H1 (cell line): ENCODE measurements at regions not wholly inside any gene's neighbourhood (a gene's known extent, or its start where the extent isn't known, plus 50 kb on each side); places are given as distances from the start of the nearest gene placed in this dataset.

Experiments
- CHD7 ChIP-seq: fragments of 300-600 bp; sonication (generic); IDR thresholded peaks from 2 replicates; pipeline ENCODE4 v1.7.1; 2012; ENCODE audit warnings: low read length, moderate library complexity, mild to moderate bottlenecking, inconsistent platforms; ENCODE audit not compliant: insufficient replicate concordance

DNA sequence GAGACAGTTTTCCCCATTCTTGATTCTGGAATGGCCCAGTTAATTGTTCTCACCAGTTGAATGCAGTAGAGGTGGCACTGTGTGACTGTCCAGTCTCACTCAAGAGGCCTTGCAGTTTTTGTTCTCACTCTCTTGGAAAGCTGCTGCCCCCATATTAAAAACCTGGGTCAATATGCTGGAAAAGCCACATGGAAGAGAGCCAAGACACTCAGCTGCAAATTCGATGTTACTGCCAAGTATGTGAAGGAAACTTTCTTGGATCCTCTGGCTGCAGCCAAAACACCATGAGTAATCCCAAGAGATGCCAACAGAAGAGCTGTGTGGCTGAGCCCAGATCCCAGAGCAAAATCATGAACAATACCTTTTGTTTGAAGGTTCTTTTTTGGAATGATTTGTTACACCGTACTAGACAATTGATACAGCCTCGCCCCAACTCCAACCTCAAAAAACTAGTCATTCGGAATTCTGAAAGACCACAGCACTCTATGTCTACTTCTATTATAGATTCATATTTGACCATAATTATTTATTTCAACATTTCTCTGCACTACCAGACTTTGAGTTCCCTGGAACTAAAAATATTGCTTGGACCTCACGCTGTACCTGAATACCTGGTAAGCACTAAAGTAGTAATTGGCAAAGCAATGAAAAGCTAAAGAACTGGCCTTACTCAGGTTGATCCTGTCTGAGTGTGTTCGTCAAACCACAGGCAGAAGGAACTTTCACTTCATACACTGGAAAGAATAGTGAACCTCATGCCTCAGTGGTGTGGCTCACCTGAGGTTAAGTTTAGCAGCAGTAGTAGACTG lies 378.8 kb downstream of the ETS1 start (continued):
- no peak for TF ChIP-seq CHD7
